ENCODE measurements at regions not wholly inside any gene's neighbourhood (a gene's known extent, or its start where the extent isn't known, plus 50 kb on each side); places are given as distances from the start of the nearest gene placed in this dataset.

DNA sequence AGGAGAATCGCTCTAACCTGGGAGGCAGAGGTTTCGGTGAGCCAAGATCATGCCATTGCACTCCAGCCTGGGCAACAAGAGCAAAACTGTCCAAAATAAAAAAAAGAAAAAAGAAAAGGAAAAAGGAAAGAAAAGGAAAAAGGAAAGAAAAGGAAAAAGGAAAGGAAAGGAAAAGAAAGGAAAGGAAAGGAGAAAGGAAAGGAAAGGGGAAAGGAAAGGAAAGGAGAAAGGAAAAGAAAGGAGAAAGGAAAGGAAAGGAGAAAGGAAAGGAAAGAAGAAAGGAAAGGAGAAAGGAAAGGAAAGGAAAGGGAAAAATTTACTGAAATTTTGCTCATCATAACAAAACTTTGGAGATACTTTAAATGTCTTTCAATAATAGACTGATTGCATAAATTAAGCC lies 391.3 kb upstream of the GYPC start:
- TF ChIP-seq, protein P1, sequence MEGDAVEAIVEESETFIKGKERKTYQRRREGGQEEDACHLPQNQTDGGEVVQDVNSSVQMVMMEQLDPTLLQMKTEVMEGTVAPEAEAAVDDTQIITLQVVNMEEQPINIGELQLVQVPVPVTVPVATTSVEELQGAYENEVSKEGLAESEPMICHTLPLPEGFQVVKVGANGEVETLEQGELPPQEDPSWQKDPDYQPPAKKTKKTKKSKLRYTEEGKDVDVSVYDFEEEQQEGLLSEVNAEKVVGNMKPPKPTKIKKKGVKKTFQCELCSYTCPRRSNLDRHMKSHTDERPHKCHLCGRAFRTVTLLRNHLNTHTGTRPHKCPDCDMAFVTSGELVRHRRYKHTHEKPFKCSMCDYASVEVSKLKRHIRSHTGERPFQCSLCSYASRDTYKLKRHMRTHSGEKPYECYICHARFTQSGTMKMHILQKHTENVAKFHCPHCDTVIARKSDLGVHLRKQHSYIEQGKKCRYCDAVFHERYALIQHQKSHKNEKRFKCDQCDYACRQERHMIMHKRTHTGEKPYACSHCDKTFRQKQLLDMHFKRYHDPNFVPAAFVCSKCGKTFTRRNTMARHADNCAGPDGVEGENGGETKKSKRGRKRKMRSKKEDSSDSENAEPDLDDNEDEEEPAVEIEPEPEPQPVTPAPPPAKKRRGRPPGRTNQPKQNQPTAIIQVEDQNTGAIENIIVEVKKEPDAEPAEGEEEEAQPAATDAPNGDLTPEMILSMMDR (conservative IDR thresholded peaks at IDR 0.05; ENCODE audit: low read depth, low read length): no peak
- TF ChIP-seq EZH2 (IDR thresholded peaks at IDR 0.05; ENCODE audit: low read length, unreplicated experiment) (no peak), EZH2phosphoT487 (IDR thresholded peaks at IDR 0.05; ENCODE audit: borderline replicate concordance, low read length) (no peak)
